ENCODE measurements at regions not wholly inside any gene's neighbourhood (a gene's known extent, or its start where the extent isn't known, plus 50 kb on each side); places are given as distances from the start of the nearest gene placed in this dataset.

DNA sequence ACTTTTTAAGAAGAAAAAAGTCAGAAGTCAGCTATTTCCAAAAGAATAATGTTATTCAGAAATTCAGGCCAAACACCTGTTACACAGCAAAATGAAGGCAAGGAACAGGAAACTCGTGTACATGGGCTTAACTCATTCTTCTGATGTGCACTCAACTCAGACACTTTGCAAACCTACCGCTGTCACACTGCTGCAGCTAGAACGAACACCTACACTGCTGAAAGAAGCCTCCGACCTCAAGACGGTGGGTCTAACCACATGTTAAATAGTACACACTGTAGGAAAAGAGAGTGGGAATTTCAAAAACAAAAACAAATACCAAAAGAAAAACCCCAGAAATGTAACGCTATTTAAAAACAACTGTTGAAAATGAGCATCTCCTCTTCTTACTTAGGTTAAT is 384.5 kb downstream of the IRX1 start:
- DNase-seq: no peak

- DNase-seq: no peak
These were observed 392.2 kb downstream of the IRX1 start for GRCh38 chr5:3987867-3988266.

- no peak for DNase-seq
These were observed 398.3 kb downstream of the IRX1 start for GRCh38 chr5:3993856-3994473.

DNA sequence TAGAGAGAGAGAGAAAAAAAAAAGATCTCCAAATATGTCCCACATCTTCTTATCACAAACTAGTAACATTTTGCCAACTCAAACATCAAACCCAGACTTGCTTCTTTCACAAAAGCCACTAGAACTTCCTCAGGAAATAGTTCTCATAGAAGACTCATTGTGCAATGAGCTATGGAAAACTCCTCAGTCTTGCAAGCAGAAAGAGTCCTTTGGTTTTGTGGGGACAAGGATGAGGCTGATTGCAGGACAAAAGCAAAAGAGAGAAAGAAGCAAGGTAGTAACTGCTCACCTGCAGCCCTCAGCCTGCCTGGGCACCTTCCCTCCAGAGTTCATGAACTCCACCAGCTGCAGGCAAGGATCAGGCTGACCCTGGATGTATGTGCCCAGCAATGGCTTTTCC is 399.0 kb downstream of the IRX1 start:
- DNase-seq: no peak

DNA sequence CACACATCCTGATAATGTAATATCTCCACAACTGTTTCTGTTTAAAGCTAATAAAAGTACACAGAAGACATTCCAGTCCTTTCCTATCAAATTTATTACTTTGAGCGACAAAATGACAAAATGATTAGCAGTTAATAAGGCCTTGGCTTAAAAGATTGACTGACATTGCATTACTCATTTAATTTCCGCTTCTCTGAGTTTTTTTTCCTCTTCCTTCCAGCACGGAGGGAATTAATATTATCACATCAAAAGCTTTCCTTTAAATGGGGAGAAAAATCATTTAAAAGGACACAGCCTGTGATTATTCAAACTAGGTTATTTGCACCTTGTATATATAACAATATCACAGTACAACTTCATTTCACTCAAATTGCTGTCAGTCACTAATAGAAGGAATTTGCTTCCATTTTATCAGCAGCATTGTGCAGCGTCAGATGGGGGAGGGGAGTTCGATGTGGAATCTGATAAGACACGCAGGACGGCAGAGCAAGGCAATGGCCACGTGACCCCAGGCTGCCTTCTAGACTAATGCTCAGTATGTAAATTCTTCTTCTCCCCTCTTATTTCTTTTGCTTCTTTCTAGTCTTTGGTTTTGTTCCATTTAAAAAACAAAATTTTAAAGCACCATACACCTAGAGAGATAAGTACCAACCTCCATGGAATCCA is 400.5 kb downstream of the IRX1 start:
- DNase-seq: no peak

DNA sequence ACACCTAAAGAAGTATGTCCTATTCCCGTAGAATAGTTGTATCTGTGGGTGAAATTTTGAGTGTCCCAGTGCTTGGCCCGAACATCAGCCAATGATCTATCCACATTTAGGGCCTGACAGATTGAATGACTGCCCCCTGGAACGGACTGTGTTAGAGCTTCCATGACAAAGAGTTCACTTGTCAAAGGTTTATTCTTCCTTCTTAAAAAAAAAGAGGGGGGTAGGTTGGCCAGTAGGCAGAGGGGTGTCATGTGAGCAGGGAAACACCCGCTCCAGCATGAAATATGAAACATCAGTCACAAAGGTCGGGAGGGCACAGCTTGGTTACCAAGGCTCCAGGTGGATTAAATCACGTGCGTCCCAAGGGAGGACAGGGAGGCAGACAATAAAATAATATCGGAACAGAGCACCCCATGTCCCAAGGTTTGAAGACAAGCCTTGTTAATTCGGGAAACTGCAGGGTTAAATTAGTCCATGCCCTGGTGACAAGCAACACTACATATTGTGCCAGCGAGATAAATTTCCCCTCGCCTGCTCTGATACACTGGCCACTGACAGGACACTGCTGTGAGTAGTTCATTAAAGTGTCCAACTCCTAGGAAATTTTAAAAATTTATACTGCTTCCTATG is 401.2 kb downstream of the IRX1 start:
- DNase-seq: no peak

DNA sequence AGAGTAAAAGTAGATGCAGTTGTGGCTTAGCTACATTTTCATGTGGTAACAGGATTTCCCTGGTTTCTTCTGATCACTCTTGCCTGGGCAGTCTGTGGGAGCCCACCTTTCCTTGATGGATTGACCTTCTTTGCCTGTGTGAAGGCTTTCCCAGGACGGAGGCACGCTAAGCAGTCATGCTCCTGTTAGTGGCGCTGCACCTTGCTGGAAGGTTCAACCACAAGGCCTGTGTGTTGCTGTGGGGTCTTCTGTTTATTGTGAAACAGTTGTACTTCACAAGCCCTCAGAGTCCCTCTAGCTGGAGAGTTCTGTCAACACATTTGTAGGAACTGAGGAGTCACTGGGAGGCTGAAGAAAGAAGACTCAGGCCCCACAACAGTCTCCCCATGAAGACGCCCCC is 402.0 kb downstream of the IRX1 start:
- DNase-seq: no peak

- DNase-seq: no peak
These were observed 404.3 kb downstream of the IRX1 start for GRCh38 chr5:3999929-4000328.

- no peak for DNase-seq
These were observed 405.4 kb downstream of the IRX1 start for GRCh38 chr5:4001004-4001403.

- no peak for DNase-seq
These were observed 406.3 kb downstream of the IRX1 start for GRCh38 chr5:4001758-4002533.

GRCh38 chr5:4005335-4005734 is 409.7 kb downstream of the IRX1 start:
- DNase-seq: no peak

DNA sequence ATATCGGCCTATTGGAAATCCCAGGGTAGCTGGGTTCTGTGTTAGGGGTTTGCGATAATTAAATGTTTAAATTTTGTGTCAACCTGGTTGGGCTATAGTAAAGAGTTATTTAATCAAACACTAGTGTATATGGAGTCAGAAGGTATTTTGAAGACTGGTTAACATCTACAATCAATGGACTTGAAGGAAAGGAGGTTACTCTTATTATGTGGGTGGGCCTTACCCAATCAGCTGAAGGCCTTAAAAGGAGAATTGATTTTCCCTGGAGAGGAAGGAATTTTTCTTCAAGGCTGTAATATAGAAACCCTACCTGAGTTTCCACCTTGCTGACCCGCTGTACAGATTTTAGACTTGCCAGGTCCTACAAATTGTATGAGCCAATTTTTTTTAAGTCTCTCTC is 411.4 kb downstream of the IRX1 start:
- DNase-seq: no peak

GRCh38 chr5:4011943-4012342 is 416.3 kb downstream of the IRX1 start:
- DNase-seq: no peak

DNA sequence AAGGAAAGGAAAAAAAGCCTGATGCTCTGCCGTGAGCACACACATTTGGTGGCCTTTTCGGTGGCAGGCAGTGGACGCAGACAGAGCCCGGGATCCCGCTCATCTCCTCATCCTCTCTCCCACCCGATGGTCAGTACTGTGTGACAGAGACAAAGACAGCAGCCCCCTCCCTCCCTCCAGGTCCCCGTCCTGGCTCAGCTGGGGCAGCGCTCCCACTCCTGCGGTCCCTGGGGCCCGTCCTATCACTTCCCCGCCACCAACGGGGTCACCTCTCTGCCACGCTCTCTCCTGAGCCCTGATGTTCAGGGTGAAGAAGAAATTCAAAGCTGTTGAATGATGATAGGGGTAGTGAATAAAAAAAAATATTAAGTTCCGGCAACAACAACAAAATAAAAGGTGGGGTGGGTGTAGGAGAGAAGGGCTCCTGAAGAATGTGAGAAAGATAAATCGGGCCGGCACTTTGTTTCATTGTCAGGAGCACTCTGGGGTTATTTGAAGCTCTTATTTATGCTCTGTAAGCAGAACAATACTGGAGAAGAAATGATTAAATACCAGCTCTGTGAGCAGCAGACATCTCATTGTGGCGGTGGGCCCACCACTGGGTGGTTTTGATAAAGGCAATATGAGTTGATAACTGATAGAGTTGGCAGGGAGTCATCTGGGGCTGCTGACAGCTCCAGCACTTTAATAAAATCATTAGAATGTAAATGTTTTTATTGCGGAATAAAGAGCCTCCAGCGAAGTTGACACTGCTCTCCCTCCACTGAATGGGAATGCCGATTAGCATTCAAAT is 417.7 kb downstream of the IRX1 start:
- DNase-seq: no peak

DNA sequence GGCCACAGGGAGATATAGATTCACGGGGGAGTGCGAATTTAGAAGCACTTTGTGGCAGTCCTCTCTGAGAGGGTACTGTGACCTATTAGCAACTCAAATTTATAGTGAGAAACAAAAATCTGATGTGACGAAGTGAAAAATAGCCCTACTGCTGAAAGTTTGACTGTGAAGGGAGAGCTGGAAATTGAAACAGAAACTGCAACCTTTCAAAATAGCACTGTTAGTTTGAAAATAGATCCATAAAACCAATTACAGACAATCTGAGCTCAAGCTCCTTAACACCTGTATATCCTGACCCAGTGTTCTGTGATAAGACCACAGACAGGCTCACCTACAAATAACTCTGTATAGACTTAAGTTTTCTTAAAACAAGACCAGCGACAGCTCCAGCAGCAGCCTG is 420.1 kb downstream of the IRX1 start:
- no peak for DNase-seq

DNA sequence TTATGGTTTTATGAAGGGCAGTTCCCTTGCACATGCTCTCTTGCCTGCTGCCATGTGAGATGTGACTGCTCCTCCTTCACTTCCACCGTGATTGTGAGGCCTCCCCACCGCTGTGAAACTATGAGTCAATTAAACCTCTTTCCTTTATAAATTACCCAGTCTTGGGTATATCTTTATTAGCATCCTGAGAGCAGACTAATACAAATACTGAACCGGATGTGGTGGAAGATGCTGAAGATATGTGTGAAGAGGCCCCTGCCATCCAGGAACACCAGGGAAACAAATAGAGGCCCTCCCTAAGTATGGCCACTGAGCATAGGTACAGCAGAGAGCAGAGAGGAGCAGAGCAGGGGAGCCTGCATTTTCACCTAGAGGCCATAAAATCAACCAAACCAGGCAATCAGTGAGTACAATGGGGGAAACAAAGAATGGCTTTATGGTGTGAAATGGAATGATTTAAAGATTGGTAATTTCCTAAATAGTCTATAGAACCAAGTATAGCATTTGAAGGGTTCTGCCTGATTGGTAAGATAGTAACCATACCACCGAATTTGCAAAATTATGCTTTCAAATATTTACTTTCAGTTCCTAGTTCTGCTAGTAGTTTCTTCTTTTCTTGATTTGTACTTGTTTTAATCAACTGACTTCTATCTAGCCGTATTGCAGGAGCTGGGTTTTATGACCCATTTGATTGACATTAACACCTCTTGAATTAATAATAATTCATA is 421.6 kb downstream of the IRX1 start:
- DNase-seq: no peak

- no peak for DNase-seq
These were observed 422.4 kb downstream of the IRX1 start for GRCh38 chr5:4018007-4018406.

DNA sequence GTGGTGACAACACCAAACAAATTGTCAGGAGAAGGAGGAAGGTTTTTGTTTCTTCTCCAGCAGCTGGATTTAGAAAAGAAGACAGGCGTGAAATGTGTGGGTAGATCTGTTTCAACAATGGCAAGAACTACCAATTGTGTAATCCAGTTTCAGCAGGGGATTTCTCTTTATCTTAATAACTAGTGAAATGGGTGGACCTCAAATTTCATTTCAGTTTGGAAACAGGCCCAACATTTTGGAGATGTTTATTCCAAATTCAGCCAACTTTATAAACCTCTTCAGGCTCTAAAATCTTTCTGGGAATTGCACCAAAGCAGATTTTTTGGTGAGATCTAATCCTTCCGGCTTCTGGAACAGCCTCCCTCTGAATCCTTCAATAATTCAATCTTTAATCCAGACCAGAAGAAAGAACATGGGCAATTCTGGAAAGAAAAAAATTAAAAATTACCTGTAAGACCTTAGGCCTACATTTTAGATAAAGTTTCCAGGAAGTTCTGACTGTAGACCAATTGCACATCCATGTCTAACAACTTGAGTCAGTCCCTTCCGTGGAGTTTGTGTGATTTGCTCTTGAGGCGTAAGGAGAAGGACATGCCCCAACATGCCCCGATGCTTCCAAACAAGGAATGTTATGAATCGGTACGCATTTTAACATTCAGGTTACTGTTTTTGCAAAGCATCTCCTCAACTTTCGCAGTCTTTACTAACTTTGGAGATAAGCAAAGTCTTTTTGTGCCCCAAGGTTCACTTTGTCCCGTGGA is 423.6 kb downstream of the IRX1 start:
- no peak for DNase-seq

GRCh38 chr5:4019841-4020240 is 424.2 kb downstream of the IRX1 start:
- no peak for DNase-seq

DNA sequence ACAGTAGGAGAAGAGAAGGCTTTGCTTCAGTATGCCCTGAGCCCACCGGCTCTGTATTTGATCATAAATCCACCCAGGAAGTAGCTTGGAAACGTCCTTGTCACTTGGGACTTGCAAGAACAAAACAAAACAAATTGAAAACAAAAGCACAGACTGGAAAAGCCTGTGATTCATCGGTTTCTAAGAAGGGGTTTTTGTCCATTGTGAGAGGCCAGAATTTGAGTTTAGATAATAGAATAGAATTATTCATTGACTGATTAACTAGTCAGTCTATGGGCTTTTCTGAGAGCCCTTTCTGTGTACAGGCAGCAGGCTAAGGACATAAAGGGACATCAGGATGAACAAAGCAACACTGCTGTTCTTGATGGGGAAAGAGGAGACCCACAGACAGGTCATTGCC is 424.8 kb downstream of the IRX1 start:
- no peak for DNase-seq

GRCh38 chr5:4022056-4022670 is 426.5 kb downstream of the IRX1 start:
- no peak for DNase-seq

Measured in effector CD4-positive, alpha-beta T cell (primary cell).